Tibial artery (tissue), 4 donors: ENCODE measurements at regions not wholly inside any gene's neighbourhood (a gene's known extent, or its start where the extent isn't known, plus 50 kb on each side); places are given as distances from the start of the nearest gene placed in this dataset.
A peak's percentile ranks its signal among the peaks of the same experiment; 100 is the strongest.

ENCODE experiments used
- DNase-seq, 2 donors: peaks; one replicate each; pipeline ENCODE4 v3.0.0-alpha.2; 2019
- H3K27ac ChIP-seq, 2 donors: fragments of 200-600 bp; sonication (generic) in 1 of 2; 1 replicate in 1 of 2; 2 replicates in 1 of 2; pipeline ENCODE4 v1.5.1; 2018 to 2019; ENCODE audit warnings: mild to moderate bottlenecking in 1 of 2
- H3K27me3 ChIP-seq, 2 donors: fragments of 200-600 bp; sonication (generic) in 1 of 2; one replicate each; pipeline versions ENCODE4 v1.5.1 to v1.6.0; 2016 to 2019
- H3K36me3 ChIP-seq, 3 donors: fragments of 200-600 bp; sonication (generic) in 2 of 3; one replicate each; pipeline ENCODE4 v1.5.1; 2016 to 2019; ENCODE audit warnings: mild to moderate bottlenecking in 2 of 3
- H3K4me1 ChIP-seq, 4 donors: fragments of 200-600 bp; sonication (generic) in 2 of 4; 1 replicate in 3 of 4; 2 replicates in 1 of 4; pipeline ENCODE4 v1.5.1; 2016 to 2019
- H3K4me3 ChIP-seq, 2 donors: fragments of 200-600 bp; sonication (generic) in 1 of 2; 1 replicate in 1 of 2; 2 replicates in 1 of 2; pipeline ENCODE4 v1.5.1; 2018 to 2019; ENCODE audit warnings: mild to moderate bottlenecking in 2 of 2
- H3K9me3 ChIP-seq, 3 donors: fragments of 200-600 bp; sonication (generic) in 1 of 3; one replicate each; pipeline ENCODE4 v1.5.1; 2016 to 2019
- intact Hi-C: fragments of 100-400 bp; cut with DNase I; formaldehyde crosslinking; loops from one replicate; pipeline ENCODE4 v1.15.0; 2023; ENCODE audit warnings: low total_unique reads
- TF ChIP-seq, protein P1 (sequence below), 2 experiments: fragments of 200-600 bp in 1 of 2; fragments of 450-650 bp in 1 of 2; IDR thresholded peaks; one replicate each; pipeline ENCODE4 v1.5.1; 2017 to 2019; ENCODE audit warnings: antibody characterized with exemption in 2 of 2, mild to moderate bottlenecking in 1 of 2, moderate library complexity in 1 of 2

DNA sequence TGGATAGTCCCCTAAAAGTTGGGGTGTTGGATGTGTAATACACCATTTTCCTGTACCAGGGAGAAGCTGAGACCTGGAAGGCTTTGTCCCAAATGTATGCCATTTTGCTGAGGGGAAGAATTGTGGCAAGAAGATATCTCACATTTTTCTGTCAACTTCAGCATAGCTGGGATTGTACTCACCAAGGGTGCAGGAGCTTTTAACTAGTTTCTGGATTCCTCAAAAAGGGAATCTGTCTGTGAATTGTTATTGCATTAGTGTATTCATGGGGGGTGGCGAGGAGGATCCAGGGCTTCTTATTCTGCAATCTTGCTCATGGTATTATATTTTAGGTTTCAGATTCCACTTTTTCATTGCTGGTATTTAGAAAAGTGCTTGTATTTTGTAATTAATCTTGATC is 208.2 kb upstream of the MYOCD start:
- intact Hi-C loops = no loop called here
- no peak for DNase-seq
- no peak overlapping the region for H3K4me3 ChIP-seq
- H3K36me3 ChIP-seq = no peaks in the 10 kb centered on the region
- TF ChIP-seq, protein P1, sequence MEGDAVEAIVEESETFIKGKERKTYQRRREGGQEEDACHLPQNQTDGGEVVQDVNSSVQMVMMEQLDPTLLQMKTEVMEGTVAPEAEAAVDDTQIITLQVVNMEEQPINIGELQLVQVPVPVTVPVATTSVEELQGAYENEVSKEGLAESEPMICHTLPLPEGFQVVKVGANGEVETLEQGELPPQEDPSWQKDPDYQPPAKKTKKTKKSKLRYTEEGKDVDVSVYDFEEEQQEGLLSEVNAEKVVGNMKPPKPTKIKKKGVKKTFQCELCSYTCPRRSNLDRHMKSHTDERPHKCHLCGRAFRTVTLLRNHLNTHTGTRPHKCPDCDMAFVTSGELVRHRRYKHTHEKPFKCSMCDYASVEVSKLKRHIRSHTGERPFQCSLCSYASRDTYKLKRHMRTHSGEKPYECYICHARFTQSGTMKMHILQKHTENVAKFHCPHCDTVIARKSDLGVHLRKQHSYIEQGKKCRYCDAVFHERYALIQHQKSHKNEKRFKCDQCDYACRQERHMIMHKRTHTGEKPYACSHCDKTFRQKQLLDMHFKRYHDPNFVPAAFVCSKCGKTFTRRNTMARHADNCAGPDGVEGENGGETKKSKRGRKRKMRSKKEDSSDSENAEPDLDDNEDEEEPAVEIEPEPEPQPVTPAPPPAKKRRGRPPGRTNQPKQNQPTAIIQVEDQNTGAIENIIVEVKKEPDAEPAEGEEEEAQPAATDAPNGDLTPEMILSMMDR (IDR thresholded peaks at IDR 0.05) = no peak
- H3K27me3 ChIP-seq = no peaks in the 10 kb centered on the region
- H3K27ac ChIP-seq = no peak overlapping the region
- peaks cover 0 to 6% (median 4%) of the 10 kb centered on the region in 3 donors for H3K9me3 ChIP-seq
- peaks cover 0 to under 1% (median 0%) of the 10 kb centered on the region in 4 donors for H3K4me1 ChIP-seq

DNA sequence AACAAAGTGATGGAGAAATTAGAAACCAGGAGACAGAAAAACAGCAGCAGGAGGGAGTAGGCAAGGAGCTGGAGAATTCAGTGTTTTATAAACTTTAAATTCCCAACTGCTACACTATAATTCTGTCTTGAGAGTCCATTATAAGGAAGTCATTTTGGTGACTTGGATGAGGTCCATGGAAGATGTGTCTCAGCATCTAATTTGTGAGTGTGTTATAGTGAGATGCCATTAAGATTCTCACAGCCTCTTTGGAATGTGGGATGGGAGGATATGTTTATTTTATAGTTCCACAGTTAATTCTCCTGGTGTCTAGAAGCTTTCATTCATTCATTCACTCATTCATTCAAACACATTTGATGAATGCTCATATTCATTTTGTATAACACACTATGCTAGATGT is 206.0 kb upstream of the MYOCD start:
- no peak for DNase-seq
- H3K27me3 ChIP-seq = no peaks in the 10 kb centered on the region
- H3K27ac ChIP-seq = no peak overlapping the region
- TF ChIP-seq, protein P1 (IDR thresholded peaks at IDR 0.05) = no peak
- no peak overlapping the region for H3K4me3 ChIP-seq
- peaks cover 0 to 13% (median 2%) of the 10 kb centered on the region in 4 donors for H3K4me1 ChIP-seq
- no peaks in the 10 kb centered on the region for H3K36me3 ChIP-seq
- intact Hi-C loops = no loop called here
- peaks cover 0 to 6% (median 4%) of the 10 kb centered on the region in 3 donors for H3K9me3 ChIP-seq

DNA sequence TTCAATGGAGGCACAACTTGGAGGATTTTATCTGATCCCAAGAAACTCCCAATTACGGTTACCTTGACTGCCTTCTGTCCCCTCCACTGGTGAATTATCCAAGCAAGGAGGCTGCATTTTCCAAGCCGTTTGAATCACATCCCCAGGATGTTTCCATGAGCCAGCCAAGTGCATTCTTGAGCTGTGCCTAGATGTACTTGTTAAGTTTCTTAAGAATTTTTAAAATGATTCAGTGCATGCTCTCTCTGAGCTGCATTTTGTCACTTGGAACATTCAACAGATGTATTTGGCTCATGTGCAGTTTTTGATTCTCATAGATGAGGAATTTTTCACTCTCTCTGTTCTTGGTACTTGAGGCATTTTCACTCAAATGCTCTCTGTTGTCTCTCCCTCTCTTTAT is 202.6 kb upstream of the MYOCD start:
- no peak for DNase-seq

DNA sequence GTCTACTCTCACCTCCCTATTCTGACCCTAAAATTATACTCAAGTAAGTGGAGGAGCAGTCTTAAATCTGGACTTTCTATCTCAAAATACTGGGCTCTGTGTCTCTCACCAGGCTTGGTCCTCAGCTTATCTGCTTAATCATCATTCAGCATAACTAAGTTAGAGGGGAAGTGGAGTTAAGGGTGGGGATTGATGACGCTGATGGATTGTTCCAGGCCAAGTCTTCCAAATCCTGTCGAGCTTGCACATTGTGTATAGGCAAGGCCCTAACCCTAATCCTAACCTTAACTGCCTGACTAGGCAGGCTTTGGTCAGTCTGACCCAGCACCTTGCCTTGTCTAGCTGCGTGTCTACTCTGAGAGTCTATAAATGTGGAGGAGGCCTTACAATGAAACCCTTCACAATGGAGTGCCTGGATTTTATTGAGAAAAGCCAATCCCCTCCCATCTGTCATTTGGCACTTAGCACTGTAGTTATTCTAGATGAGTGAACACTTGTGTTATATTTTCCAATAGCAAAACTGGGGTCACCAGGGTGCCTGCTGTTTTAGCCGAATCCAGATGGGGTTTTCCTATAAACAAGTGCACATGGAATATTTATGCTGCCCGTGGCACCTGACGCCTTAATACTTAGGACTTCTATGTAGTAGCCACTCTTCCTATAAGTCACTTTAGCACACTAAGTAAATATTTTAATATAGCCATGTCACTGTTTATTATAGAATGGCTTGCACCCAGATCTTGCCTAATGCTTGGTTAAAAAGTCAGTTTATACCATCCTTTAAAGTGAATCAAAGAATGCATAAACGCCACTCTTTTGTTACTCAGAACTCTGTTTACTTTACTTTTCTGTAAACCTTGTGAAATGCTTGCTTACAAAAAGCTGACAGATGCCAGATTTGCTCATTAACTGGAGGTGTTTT is 193.2 kb upstream of the MYOCD start:
- H3K9me3 ChIP-seq = no peaks in the 10 kb centered on the region
- no peak overlapping the region for H3K27ac ChIP-seq
- TF ChIP-seq, protein P1 (IDR thresholded peaks at IDR 0.05) = no peak
- H3K27me3 ChIP-seq = no peaks in the 10 kb centered on the region
- H3K4me3 ChIP-seq = no peak overlapping the region
- intact Hi-C loops = no loop called here
- DNase-seq = no peak
- no peaks in the 10 kb centered on the region for H3K4me1 ChIP-seq
- no peaks in the 10 kb centered on the region for H3K36me3 ChIP-seq

More for the DNA sequence above, 202.6 kb upstream of the MYOCD start:
- no peaks in the 10 kb centered on the region for H3K27me3 ChIP-seq
- peak overlapping the region in 1 of 2 donors; percentile 39 for H3K27ac ChIP-seq
- intact Hi-C loops = no loop called here
- H3K9me3 ChIP-seq = no peaks in the 10 kb centered on the region
- no peak overlapping the region for H3K4me3 ChIP-seq
- H3K36me3 ChIP-seq = no peaks in the 10 kb centered on the region
- TF ChIP-seq, protein P1 (IDR thresholded peaks at IDR 0.05) = no peak
- peaks cover 0 to 13% (median 2%) of the 10 kb centered on the region in 4 donors for H3K4me1 ChIP-seq

DNA sequence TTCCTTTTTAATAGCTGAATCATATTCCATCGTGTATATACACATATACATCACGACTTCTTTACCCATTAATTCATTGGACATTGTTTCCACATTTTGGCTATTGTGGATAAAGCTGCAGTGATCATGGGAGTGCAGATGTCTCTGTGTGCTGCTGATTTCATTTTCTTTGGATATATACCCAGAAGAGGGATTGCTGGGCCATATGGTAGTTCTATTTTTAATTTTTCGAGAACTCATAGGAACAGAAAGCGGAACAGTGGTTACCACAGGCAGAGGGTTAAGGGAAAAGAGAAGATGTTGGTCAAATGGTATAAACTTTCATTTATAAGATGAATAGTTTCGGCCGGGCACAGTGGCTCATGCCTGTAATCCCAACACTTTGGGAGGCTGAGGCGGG is 187.4 kb upstream of the MYOCD start:
- Histone ChIP-seq H3K27me3 (no peaks in the 10 kb centered on the region), H3K9me3 (no peaks in the 10 kb centered on the region), H3K36me3 (no peaks in the 10 kb centered on the region), H3K4me1 (no peaks in the 10 kb centered on the region), H3K4me3 (no peak overlapping the region), H3K27ac (no peak overlapping the region)
- DNase-seq = no peak
- TF ChIP-seq, protein P1 (IDR thresholded peaks at IDR 0.05) = no peak
- intact Hi-C loops = no loop called here
